Loucy (cell line): ENCODE measurements at regions not wholly inside any gene's neighbourhood (a gene's known extent, or its start where the extent isn't known, plus 50 kb on each side); places are given as distances from the start of the nearest gene placed in this dataset.

ENCODE experiments used
- H2AFZ ChIP-seq: fragments of 200-600 bp; sonication (generic); 2 replicates; pipeline ENCODE4 v1.6.0; 2016; ENCODE audit warnings: antibody characterized with exemption, mild to moderate bottlenecking, low read length, moderate library complexity
- H3F3A ChIP-seq: fragments of 200-600 bp; 2 replicates; pipeline ENCODE4 v1.6.0; 2016; ENCODE audit warnings: antibody characterized with exemption, low read depth, mild to moderate bottlenecking
- H3K27me3 ChIP-seq: fragments of 200-600 bp; sonication (generic); 2 replicates; pipeline ENCODE4 v1.6.1; 2014; ENCODE audit warnings: low read length, mild to moderate bottlenecking; ENCODE audit not compliant: insufficient read depth, poor library complexity, severe bottlenecking
- H3K36me3 ChIP-seq: fragments of 200-600 bp; sonication (generic); 2 replicates; pipeline ENCODE4 v1.6.1; 2016; ENCODE audit warnings: low read length; ENCODE audit not compliant: insufficient read depth
- H3K4me1 ChIP-seq: fragments of 200-600 bp; sonication (generic); 2 replicates; pipeline ENCODE4 v1.5.1; 2014; ENCODE audit warnings: low read length, mild to moderate bottlenecking; ENCODE audit not compliant: insufficient read depth, poor library complexity, severe bottlenecking
- H3K4me2 ChIP-seq: fragments of 200-600 bp; sonication (generic); 2 replicates; pipeline ENCODE4 v1.6.0; 2014; ENCODE audit warnings: antibody characterized with exemption, low read length, low read depth, mild to moderate bottlenecking; ENCODE audit not compliant: poor library complexity, severe bottlenecking
- H3K4me3 ChIP-seq: fragments of 200-600 bp; sonication (generic); 2 replicates; pipeline ENCODE4 v1.5.1; 2014; ENCODE audit warnings: low read length, mild to moderate bottlenecking, mixed read lengths; ENCODE audit not compliant: poor library complexity, severe bottlenecking
- H3K79me2 ChIP-seq: fragments of 200-600 bp; sonication (generic); 2 replicates; pipeline ENCODE4 v1.6.1; 2014; ENCODE audit warnings: low read length; ENCODE audit not compliant: insufficient read depth
- H3K9ac ChIP-seq: fragments of 200-600 bp; sonication (generic); 2 replicates; pipeline ENCODE4 v1.6.0; 2014; ENCODE audit warnings: mild to moderate bottlenecking, low read depth, low read length, moderate library complexity; ENCODE audit not compliant: poor library complexity, severe bottlenecking
- H3K9me2 ChIP-seq: fragments of 200-600 bp; sonication (generic); replicated peaks from 2 replicates; pipeline ENCODE4 v1.6.1; 2016; ENCODE audit warnings: low read depth, low read length, mixed read lengths
- H3K9me3 ChIP-seq: fragments of 200-600 bp; sonication (generic); 2 replicates; pipeline ENCODE4 v1.6.1; 2014; ENCODE audit warnings: mild to moderate bottlenecking, antibody characterized with exemption, low read length, low read depth; ENCODE audit not compliant: insufficient read depth
- H4K20me1 ChIP-seq: fragments of 200-600 bp; sonication (generic); 2 replicates; pipeline ENCODE4 v1.6.0; 2014; ENCODE audit warnings: antibody characterized with exemption, low read length, mild to moderate bottlenecking; ENCODE audit not compliant: insufficient read depth, poor library complexity, severe bottlenecking
- EZH2phosphoT487 ChIP-seq: fragments of 200-600 bp; IDR thresholded peaks from 2 replicates; pipeline ENCODE4 v1.6.1; 2018; ENCODE audit warnings: antibody characterized with exemption, mild to moderate bottlenecking, moderate library complexity, borderline replicate concordance
- TF ChIP-seq, protein P1 (sequence below): fragments of 200-600 bp; sonication (generic); conservative IDR thresholded peaks from 2 replicates; pipeline ENCODE4 v1.5.1; 2014; ENCODE audit warnings: mild to moderate bottlenecking, antibody characterized with exemption, low read length

DNA sequence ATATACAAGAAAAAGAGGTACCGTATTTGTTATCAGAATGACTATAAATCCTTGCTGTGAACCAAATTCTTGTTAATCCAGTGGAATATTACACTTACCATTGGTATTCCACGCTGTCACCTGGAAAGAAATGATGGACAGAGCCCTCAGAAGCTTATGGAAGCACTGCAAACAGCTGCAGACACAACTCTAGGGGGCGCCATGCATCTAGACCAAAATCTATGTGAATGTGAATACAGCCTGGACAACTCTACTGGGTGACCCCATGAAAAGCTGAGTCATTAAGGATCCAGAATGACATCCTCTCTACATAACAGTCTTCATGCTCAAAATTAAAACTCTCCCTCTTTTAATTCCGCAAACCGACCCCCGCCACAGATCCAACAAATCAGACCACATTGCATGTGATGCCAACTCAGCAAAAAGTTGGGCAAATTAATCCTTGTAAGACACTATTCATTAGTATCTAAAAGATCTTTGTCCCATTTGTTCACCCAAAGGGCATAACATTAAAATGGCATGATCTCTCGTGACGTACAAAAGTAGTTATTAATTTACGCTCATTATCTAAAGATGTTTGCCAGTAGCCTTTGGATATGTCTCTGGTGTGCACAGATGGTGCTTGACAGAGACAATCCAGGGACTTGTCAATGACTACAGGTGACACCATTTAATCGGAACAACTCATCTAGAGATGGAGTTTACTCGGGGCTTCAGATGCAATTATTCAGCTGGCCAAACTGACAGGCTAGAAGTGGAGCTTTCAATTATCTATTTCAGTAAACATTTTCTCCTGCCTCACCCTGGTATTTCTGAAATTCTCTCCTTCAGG is 552.7 kb upstream of the PSMD7 start:
- no peaks in the 10 kb centered on the region for H3K4me1 ChIP-seq
- H3K4me2 ChIP-seq, result no peak overlapping the region
- H4K20me1 ChIP-seq, result no peaks in the 10 kb centered on the region
- no peaks in the 10 kb centered on the region for H3K9me2 ChIP-seq
- H3K4me3 ChIP-seq, result no peak overlapping the region
- H3K27me3 ChIP-seq, result no peaks in the 10 kb centered on the region
- H2AFZ ChIP-seq, result no peak overlapping the region
- TF ChIP-seq EZH2phosphoT487, result no peak
- TF ChIP-seq, protein P1, sequence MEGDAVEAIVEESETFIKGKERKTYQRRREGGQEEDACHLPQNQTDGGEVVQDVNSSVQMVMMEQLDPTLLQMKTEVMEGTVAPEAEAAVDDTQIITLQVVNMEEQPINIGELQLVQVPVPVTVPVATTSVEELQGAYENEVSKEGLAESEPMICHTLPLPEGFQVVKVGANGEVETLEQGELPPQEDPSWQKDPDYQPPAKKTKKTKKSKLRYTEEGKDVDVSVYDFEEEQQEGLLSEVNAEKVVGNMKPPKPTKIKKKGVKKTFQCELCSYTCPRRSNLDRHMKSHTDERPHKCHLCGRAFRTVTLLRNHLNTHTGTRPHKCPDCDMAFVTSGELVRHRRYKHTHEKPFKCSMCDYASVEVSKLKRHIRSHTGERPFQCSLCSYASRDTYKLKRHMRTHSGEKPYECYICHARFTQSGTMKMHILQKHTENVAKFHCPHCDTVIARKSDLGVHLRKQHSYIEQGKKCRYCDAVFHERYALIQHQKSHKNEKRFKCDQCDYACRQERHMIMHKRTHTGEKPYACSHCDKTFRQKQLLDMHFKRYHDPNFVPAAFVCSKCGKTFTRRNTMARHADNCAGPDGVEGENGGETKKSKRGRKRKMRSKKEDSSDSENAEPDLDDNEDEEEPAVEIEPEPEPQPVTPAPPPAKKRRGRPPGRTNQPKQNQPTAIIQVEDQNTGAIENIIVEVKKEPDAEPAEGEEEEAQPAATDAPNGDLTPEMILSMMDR, result peak; percentile 62
- H3K79me2 ChIP-seq, result no peaks in the 10 kb centered on the region
- no peak overlapping the region for H3K9ac ChIP-seq
- no peaks in the 10 kb centered on the region for H3K36me3 ChIP-seq
- no peaks in the 10 kb centered on the region for H3K9me3 ChIP-seq
- H3F3A ChIP-seq, result no peaks in the 10 kb centered on the region

DNA sequence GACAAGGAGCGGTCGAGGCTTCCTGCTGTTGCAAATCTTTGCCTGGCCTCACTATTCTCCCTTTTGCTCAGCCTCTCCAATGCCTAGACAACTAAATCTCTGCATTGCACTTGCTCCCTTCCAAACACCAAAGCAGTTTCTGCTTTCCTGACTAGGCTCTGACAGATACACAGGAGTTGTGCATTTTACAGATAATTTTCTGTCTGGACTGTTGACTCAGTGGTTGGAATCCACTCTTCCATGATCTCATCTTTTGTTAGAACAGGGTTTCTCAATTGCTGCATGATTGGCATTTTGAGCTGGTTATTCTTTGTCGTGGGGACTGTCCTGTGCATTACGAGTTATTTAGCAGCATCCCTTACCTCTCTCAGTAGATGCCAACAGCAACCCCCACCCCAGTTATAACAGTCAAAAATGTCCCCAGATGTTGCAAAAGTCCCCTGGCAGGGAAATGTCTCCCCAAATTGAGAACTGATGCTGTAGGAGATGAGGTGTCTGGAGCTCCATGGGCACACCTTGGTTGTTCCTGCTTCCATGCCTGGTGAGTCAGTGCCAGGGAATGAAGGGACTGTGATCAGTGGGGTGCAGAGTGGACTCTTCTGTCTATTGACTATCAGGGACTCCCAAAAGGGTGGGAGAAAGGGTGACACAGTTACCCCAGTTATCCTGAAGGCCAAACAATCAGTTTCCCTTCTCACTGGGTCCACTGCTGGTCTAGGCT is 557.4 kb upstream of the PSMD7 start:
- no peak overlapping the region for H2AFZ ChIP-seq
- no peak overlapping the region for H3K4me3 ChIP-seq
- no peaks in the 10 kb centered on the region for H3K9me2 ChIP-seq
- H3K9me3 ChIP-seq, result no peaks in the 10 kb centered on the region
- H4K20me1 ChIP-seq, result no peaks in the 10 kb centered on the region
- TF ChIP-seq, protein P1, result no peak
- TF ChIP-seq EZH2phosphoT487, result no peak
- no peak overlapping the region for H3K9ac ChIP-seq
- no peaks in the 10 kb centered on the region for H3K36me3 ChIP-seq
- no peak overlapping the region for H3K4me2 ChIP-seq
- no peaks in the 10 kb centered on the region for H3K27me3 ChIP-seq
- H3F3A ChIP-seq, result no peaks in the 10 kb centered on the region
- H3K79me2 ChIP-seq, result no peaks in the 10 kb centered on the region
- no peaks in the 10 kb centered on the region for H3K4me1 ChIP-seq

- Histone ChIP-seq H3K27me3 (no peaks in the 10 kb centered on the region), H3K79me2 (no peaks in the 10 kb centered on the region), H3K9me3 (no peaks in the 10 kb centered on the region), H3K4me2 (no peak overlapping the region), H3K4me3 (no peak overlapping the region), H3K36me3 (no peaks in the 10 kb centered on the region), H3F3A (no peaks in the 10 kb centered on the region), H2AFZ (no peak overlapping the region), H3K4me1 (no peaks in the 10 kb centered on the region), H3K9ac (no peak overlapping the region), H4K20me1 (no peaks in the 10 kb centered on the region), H3K9me2 (no peaks in the 10 kb centered on the region)
- no peak for TF ChIP-seq EZH2phosphoT487
- TF ChIP-seq, protein P1, result no peak
Measured at GRCh38 chr16:73738266-73738665, 558.3 kb upstream of the PSMD7 start.
